ENCODE measurements at regions not wholly inside any gene's neighbourhood (a gene's known extent, or its start where the extent isn't known, plus 50 kb on each side); places are given as distances from the start of the nearest gene placed in this dataset.

DNA sequence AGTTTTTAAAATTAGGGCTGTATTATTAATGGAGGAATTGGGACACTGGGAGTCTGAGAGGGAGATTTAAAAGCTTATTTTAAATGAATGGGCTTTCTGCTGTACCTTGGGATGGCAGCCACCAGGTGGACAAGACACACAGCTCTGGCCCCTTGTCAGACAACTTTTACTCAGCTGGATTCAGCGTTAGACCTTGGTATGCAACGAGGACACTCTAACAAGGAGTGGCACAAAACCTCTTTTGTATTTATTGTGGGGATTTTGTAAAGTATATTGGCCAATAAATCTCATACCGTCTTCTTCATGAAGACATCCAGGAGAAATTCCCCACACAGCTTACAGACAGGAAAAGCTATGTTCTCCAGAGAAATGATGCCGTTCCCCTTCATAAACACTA is 105.7 kb downstream of the LCA5 start:
- no peak overlapping the region for H3K27ac Mint-ChIP-seq
- H3K27me3 Mint-ChIP-seq, result no peaks in the 10 kb centered on the region
- H3K9me3 Mint-ChIP-seq, result no peaks in the 10 kb centered on the region
- DNase-seq (no peak), ATAC-seq (no peak)
- no peaks in the 10 kb centered on the region for H3K4me1 Mint-ChIP-seq
- no peak overlapping the region for H3K4me3 Mint-ChIP-seq

- H3K9me3 Mint-ChIP-seq, result no peaks in the 10 kb centered on the region
- H3K27ac Mint-ChIP-seq, result no peak overlapping the region
- ATAC-seq (no peak), DNase-seq (no peak)
- H3K27me3 Mint-ChIP-seq, result no peaks in the 10 kb centered on the region
- H3K4me3 Mint-ChIP-seq, result no peak overlapping the region
- no peaks in the 10 kb centered on the region for H3K4me1 Mint-ChIP-seq
Observed at GRCh38 chr6:79430913-79431536, 106.2 kb downstream of the LCA5 start.

- DNase-seq, result no peak
- no peak for ATAC-seq
- Mint-ChIP-seq H3K27ac (no peak overlapping the region), H3K4me1 (no peaks in the 10 kb centered on the region), H3K27me3 (peaks cover 7% of the 10 kb centered on the region), H3K4me3 (no peak overlapping the region), H3K9me3 (no peaks in the 10 kb centered on the region)
Observed at GRCh38 chr6:79427721-79428120, 109.5 kb downstream of the LCA5 start.

GRCh38 chr6:79426625-79427278 is 110.5 kb downstream of the LCA5 start:
- H3K4me1 Mint-ChIP-seq, result no peaks in the 10 kb centered on the region
- H3K27me3 Mint-ChIP-seq, result peaks cover 7% of the 10 kb centered on the region
- no peak overlapping the region for H3K4me3 Mint-ChIP-seq
- ATAC-seq, result no peak
- H3K27ac Mint-ChIP-seq, result no peak overlapping the region
- no peak for DNase-seq
- H3K9me3 Mint-ChIP-seq, result no peaks in the 10 kb centered on the region

DNA sequence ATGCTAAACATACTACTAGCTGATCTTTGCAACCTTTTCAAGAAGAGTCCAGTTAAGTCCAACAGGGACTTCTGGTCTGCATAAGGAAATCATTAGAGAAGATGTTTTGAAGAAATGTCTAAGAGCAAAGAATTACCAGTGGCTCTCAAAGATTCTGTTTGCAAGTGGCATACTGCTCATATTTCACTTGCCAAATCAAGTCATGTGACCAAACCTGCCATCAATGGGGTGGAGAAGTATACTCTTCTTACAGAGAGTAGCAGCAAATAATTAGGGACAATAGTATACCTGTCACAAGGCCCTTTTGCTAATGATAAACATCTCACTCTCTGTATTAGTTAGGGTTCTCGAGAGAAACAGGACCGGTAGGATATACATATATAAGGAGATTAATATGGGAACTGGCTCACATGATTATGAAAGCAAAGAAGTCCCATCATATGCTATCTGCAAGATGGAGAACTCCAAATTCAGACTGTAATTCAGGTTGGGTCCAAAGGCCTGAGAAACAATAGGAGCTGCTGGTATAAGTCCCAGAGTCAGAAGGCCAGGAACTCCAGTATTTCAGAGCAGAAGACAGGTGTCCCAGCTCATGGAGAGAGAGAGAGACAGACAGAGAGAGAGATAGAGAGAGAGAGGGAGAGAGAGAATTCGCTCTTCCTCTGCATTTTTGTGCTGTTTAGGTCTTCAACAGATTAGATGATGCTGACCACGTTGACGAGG is 111.5 kb downstream of the LCA5 start:
- H3K4me1 Mint-ChIP-seq, result no peaks in the 10 kb centered on the region
- no peak overlapping the region for H3K4me3 Mint-ChIP-seq

GRCh38 chr6:79423216-79423615 is 114.0 kb downstream of the LCA5 start:
- Mint-ChIP-seq H3K9me3 (no peaks in the 10 kb centered on the region), H3K27me3 (peaks cover 7% of the 10 kb centered on the region), H3K4me1 (no peaks in the 10 kb centered on the region), H3K27ac (no peak overlapping the region), H3K4me3 (no peak overlapping the region)
- DNase-seq (no peak), ATAC-seq (no peak)

More for the DNA sequence above, 111.5 kb downstream of the LCA5 start:
- ATAC-seq (no peak), DNase-seq (no peak)
- peak overlapping the region in 1 of 2 donors; percentile 60 for H3K27ac Mint-ChIP-seq
- no peaks in the 10 kb centered on the region for H3K9me3 Mint-ChIP-seq
- H3K27me3 Mint-ChIP-seq, result peaks cover 7% of the 10 kb centered on the region

- DNase-seq (no peak), ATAC-seq (no peak)
- peaks cover 7% of the 10 kb centered on the region for H3K27me3 Mint-ChIP-seq
- H3K27ac Mint-ChIP-seq, result no peak overlapping the region
- no peaks in the 10 kb centered on the region for H3K4me1 Mint-ChIP-seq
- H3K9me3 Mint-ChIP-seq, result no peaks in the 10 kb centered on the region
- H3K4me3 Mint-ChIP-seq, result no peak overlapping the region
Observed at GRCh38 chr6:79422666-79423065, 114.6 kb downstream of the LCA5 start.

DNA sequence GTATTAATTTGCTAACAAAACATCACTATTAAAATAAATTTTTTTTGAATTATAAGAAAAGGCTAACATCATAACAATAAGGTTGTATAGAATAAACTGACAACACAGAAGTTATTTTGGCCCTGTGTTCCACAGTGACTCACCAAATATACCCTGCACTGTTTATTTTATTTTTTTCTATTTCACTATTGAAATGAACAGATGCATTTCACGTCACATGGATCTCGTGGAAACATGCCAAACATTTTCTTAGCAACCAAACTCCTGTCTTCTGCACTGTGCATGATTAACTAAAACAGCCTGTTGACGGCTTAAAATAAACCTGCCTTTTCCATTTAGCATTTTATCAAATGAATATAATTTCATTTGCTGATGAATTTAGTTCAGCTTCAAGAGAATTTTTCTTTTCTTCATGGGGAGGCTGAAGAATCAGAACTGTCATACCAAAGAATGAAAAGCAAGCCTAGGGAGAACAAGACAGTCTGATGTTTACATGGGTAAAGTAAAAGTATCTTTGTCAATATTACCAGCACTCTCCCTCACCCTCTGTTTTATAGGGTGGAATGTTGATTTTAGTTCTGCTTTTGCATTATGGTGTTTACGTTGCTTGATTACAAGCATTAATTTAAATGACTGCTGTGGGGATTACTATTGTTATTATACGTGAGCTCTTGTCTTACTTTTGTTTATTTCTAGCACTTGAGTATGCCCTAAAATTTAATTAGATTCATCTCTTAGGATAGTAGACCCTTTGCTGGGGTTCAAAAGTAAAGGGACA is 115.3 kb downstream of the LCA5 start:
- no peak for DNase-seq
- Mint-ChIP-seq H3K4me3 (no peak overlapping the region), H3K27ac (no peak overlapping the region), H3K9me3 (no peaks in the 10 kb centered on the region), H3K4me1 (no peaks in the 10 kb centered on the region), H3K27me3 (peaks cover 7% of the 10 kb centered on the region)
- no peak for ATAC-seq

- Mint-ChIP-seq H3K9me3 (no peaks in the 10 kb centered on the region), H3K27ac (no peak overlapping the region), H3K27me3 (peaks cover 7% of the 10 kb centered on the region), H3K4me3 (no peak overlapping the region), H3K4me1 (no peaks in the 10 kb centered on the region)
- ATAC-seq (no peak), DNase-seq (no peak)
Observed at GRCh38 chr6:79421001-79421411, 116.2 kb downstream of the LCA5 start.

DNA sequence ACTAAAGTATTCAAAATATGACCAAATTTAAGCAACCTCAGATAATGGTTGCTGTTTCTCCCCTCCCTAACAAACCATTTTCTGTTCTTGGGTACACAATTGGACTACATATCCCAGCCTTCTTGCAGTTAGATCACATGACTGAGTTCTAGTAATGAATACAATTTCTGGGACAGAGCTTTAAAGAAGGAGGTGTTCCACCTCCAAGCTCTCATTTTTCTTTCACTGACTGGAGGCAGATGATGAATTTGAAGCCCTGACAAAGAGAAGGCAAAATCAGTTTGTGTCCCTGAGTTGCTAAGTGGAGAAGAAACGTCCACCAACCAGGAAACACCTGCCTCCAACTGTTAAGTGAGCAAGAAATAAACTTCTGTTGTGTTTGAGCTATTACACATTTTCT is 117.2 kb downstream of the LCA5 start:
- H3K27ac Mint-ChIP-seq, result no peak overlapping the region
- no peaks in the 10 kb centered on the region for H3K27me3 Mint-ChIP-seq
- DNase-seq (no peak), ATAC-seq (no peak)
- H3K4me3 Mint-ChIP-seq, result no peak overlapping the region
- no peaks in the 10 kb centered on the region for H3K4me1 Mint-ChIP-seq
- no peaks in the 10 kb centered on the region for H3K9me3 Mint-ChIP-seq

- no peaks in the 10 kb centered on the region for H3K4me1 Mint-ChIP-seq
- H3K4me3 Mint-ChIP-seq, result no peak overlapping the region
- no peak overlapping the region for H3K27ac Mint-ChIP-seq
- H3K9me3 Mint-ChIP-seq, result no peaks in the 10 kb centered on the region
- DNase-seq (no peak), ATAC-seq (no peak)
- H3K27me3 Mint-ChIP-seq, result no peaks in the 10 kb centered on the region
Observed at GRCh38 chr6:79416931-79417330, 120.3 kb downstream of the LCA5 start.

DNA sequence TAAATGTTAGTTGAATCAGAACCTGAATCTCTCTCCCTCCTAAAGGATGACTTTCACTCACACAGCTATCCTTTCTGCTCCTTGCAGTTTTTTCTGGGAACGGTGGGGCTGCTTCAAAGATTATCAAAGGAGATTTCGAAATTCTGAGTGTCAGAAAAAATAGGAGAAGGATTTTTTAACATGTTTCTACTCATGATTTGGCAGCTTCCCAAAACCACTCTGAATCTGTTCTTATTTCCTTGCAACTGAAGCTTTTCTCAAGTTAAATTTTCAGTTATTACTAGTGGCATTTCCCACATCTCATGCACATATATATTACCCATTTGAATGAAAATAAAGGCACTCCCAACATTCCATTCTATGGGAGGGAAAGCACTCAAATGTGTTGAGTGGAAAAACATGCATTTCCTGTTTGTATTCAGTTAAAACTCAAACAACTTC is 123.6 kb downstream of the LCA5 start:
- Mint-ChIP-seq H3K4me1 (no peaks in the 10 kb centered on the region), H3K27me3 (no peaks in the 10 kb centered on the region), H3K27ac (no peak overlapping the region), H3K4me3 (no peak overlapping the region), H3K9me3 (no peaks in the 10 kb centered on the region)
- DNase-seq (no peak), ATAC-seq (no peak)

DNA sequence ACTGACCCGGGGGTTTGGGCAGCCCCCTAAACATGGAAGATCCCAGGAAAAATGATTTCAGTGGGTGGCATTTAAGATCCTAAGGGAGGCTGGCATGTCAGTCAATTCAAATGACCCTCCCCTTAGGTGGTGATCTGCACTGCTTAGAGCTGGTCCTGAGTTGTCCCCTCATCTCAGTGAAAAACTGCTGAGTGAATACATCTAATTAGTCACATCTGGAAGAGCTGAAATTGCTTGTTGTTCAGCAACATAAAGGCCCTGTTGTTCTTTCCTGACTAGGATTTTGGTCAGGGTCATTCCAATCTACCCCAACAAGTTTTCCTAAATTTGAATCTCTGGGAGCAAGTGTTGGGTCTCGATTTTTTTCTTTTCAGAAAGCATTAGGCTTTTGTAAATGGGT is 126.4 kb downstream of the LCA5 start:
- ATAC-seq, result no peak
- DNase-seq, result no peak
- H3K4me1 Mint-ChIP-seq, result no peaks in the 10 kb centered on the region
- H3K27ac Mint-ChIP-seq, result no peak overlapping the region
- no peaks in the 10 kb centered on the region for H3K9me3 Mint-ChIP-seq
- no peak overlapping the region for H3K4me3 Mint-ChIP-seq
- H3K27me3 Mint-ChIP-seq, result no peaks in the 10 kb centered on the region

GRCh38 chr6:79408256-79408974 is 128.8 kb downstream of the LCA5 start:
- no peaks in the 10 kb centered on the region for H3K4me1 Mint-ChIP-seq
- H3K4me3 Mint-ChIP-seq, result no peak overlapping the region
- ATAC-seq (no peak), DNase-seq (no peak)
- H3K27me3 Mint-ChIP-seq, result no peaks in the 10 kb centered on the region
- H3K9me3 Mint-ChIP-seq, result no peaks in the 10 kb centered on the region
- no peak overlapping the region for H3K27ac Mint-ChIP-seq

- Mint-ChIP-seq H3K9me3 (no peaks in the 10 kb centered on the region), H3K4me3 (no peak overlapping the region), H3K4me1 (no peaks in the 10 kb centered on the region), H3K27ac (no peak overlapping the region), H3K27me3 (no peaks in the 10 kb centered on the region)
- no peak for DNase-seq
- no peak for ATAC-seq
Observed at GRCh38 chr6:79404677-79405076, 132.6 kb downstream of the LCA5 start.

Measured in stimulated activated naive CD8-positive, alpha-beta T cell treated with anti-CD3 and anti-CD28 coated beads, Interleukin-15, amount 100 ng/mL, for 72 hours (primary cell).